T-helper 17 cell (primary cell): ENCODE measurements at regions not wholly inside any gene's neighbourhood (a gene's known extent, or its start where the extent isn't known, plus 50 kb on each side); places are given as distances from the start of the nearest gene placed in this dataset.

Source experiments
- ATAC-seq: fragments of 150-1000 bp; cut with Tn5 transposase; 2 replicates; pipeline ENCODE4 v1.10.0; 2021; ENCODE audit warnings: mild to moderate bottlenecking, moderate library complexity
- DNase-seq, 3 donors: peaks; one replicate each; pipeline versions ENCODE4 v3.0.0 to v3.0.0-alpha.2; 2020 to 2021
- H3K9me3 ChIP-seq: one replicate; pipeline ENCODE4 v1.7.0; 2013; ENCODE audit warnings: low read length, mild to moderate bottlenecking; ENCODE audit not compliant: control insufficient read depth, poor library complexity, severe bottlenecking
- H3K27ac Mint-ChIP-seq: one replicate; pipeline ENCODE4 v1.8.0; 2022; ENCODE audit warnings: mild to moderate bottlenecking, moderate library complexity, mixed read lengths
- H3K27me3 Mint-ChIP-seq: one replicate; pipeline ENCODE4 v1.8.0; 2022; ENCODE audit warnings: mixed read lengths
- H3K36me3 Mint-ChIP-seq: one replicate; pipeline ENCODE4 v1.8.0; 2022; ENCODE audit warnings: low read depth, mixed read lengths
- H3K4me1 Mint-ChIP-seq: one replicate; pipeline ENCODE4 v1.8.0; 2022; ENCODE audit warnings: mild to moderate bottlenecking, mixed read lengths
- H3K4me3 Mint-ChIP-seq: one replicate; pipeline ENCODE4 v1.8.0; 2022; ENCODE audit warnings: mild to moderate bottlenecking, moderate library complexity, mixed read lengths

GRCh38 chr15:89406218-89406939, 71.8 kb upstream of the POLG start:
- DNase-seq: no peak
- Mint-ChIP-seq H3K4me3 (peak overlapping the region; percentile 47), H3K27me3 (peaks cover 98% of the 10 kb centered on the region), H3K4me1 (peaks cover 23% of the 10 kb centered on the region), H3K27ac (no peak overlapping the region), H3K36me3 (peaks cover 3% of the 10 kb centered on the region)
- no peak for ATAC-seq
- H3K9me3 ChIP-seq: no peaks in the 10 kb centered on the region

GRCh38 chr15:89405494-89405893, 70.9 kb upstream of the POLG start:
- H3K36me3 Mint-ChIP-seq: peaks cover 3% of the 10 kb centered on the region
- no peaks in the 10 kb centered on the region for H3K9me3 ChIP-seq
- peaks cover 22% of the 10 kb centered on the region for H3K4me1 Mint-ChIP-seq
- DNase-seq: no peak
- no peak overlapping the region for H3K27ac Mint-ChIP-seq
- H3K27me3 Mint-ChIP-seq: peaks cover 98% of the 10 kb centered on the region
- ATAC-seq: no peak
- H3K4me3 Mint-ChIP-seq: no peak overlapping the region

GRCh38 chr15:89404023-89404422, 69.4 kb upstream of the POLG start:
- ATAC-seq (no peak), DNase-seq (no peak)
- peaks cover 14% of the 10 kb centered on the region for H3K4me1 Mint-ChIP-seq
- H3K36me3 Mint-ChIP-seq: peaks cover 3% of the 10 kb centered on the region
- H3K9me3 ChIP-seq: no peaks in the 10 kb centered on the region
- H3K4me3 Mint-ChIP-seq: no peak overlapping the region
- H3K27ac Mint-ChIP-seq: no peak overlapping the region
- H3K27me3 Mint-ChIP-seq: peaks cover 86% of the 10 kb centered on the region

GRCh38 chr15:89402518-89402805, 67.8 kb upstream of the POLG start:
- no peaks in the 10 kb centered on the region for H3K9me3 ChIP-seq
- H3K4me1 Mint-ChIP-seq: peaks cover 4% of the 10 kb centered on the region
- no peak overlapping the region for H3K4me3 Mint-ChIP-seq
- H3K27me3 Mint-ChIP-seq: peaks cover 84% of the 10 kb centered on the region
- H3K36me3 Mint-ChIP-seq: no peaks in the 10 kb centered on the region
- ATAC-seq (no peak), DNase-seq (no peak)
- H3K27ac Mint-ChIP-seq: no peak overlapping the region

GRCh38 chr15:89401631-89402517, 67.2 kb upstream of the POLG start:
- Mint-ChIP-seq H3K27ac (peak overlapping the region; percentile 3), H3K4me1 (peaks cover 2% of the 10 kb centered on the region), H3K4me3 (peak overlapping the region; percentile 31), H3K27me3 (peaks cover 84% of the 10 kb centered on the region), H3K36me3 (peaks cover 2% of the 10 kb centered on the region)
- H3K9me3 ChIP-seq: no peaks in the 10 kb centered on the region
- DNase-seq (no peak), ATAC-seq (no peak)

- H3K4me1 Mint-ChIP-seq: no peaks in the 10 kb centered on the region
- H3K36me3 Mint-ChIP-seq: peaks cover 2% of the 10 kb centered on the region
- DNase-seq (no peak), ATAC-seq (no peak)
- H3K27ac Mint-ChIP-seq: no peak overlapping the region
- H3K9me3 ChIP-seq: no peaks in the 10 kb centered on the region
- H3K27me3 Mint-ChIP-seq: peaks cover 84% of the 10 kb centered on the region
- peak overlapping the region; percentile 78 for H3K4me3 Mint-ChIP-seq
These were observed 66.3 kb upstream of the POLG start for GRCh38 chr15:89400782-89401545.

- H3K27ac Mint-ChIP-seq: no peak overlapping the region
- H3K9me3 ChIP-seq: no peaks in the 10 kb centered on the region
- H3K36me3 Mint-ChIP-seq: peaks cover 2% of the 10 kb centered on the region
- H3K4me1 Mint-ChIP-seq: no peaks in the 10 kb centered on the region
- H3K27me3 Mint-ChIP-seq: peaks cover 84% of the 10 kb centered on the region
- ATAC-seq (no peak), DNase-seq (no peak)
- peak overlapping the region; percentile 78 for H3K4me3 Mint-ChIP-seq
These were observed 65.6 kb upstream of the POLG start for GRCh38 chr15:89400116-89400781.

GRCh38 chr15:89399238-89400115, 64.9 kb upstream of the POLG start:
- Mint-ChIP-seq H3K27me3 (peaks cover 84% of the 10 kb centered on the region), H3K27ac (no peak overlapping the region), H3K36me3 (peaks cover 2% of the 10 kb centered on the region), H3K4me3 (peak overlapping the region; percentile 66), H3K4me1 (no peaks in the 10 kb centered on the region)
- DNase-seq: no peak
- H3K9me3 ChIP-seq: no peaks in the 10 kb centered on the region
- peak; percentile 49 for ATAC-seq

- peak overlapping the region; percentile 66 for H3K4me3 Mint-ChIP-seq
- ATAC-seq (no peak), DNase-seq (no peak)
- H3K27me3 Mint-ChIP-seq: peaks cover 84% of the 10 kb centered on the region
- no peaks in the 10 kb centered on the region for H3K4me1 Mint-ChIP-seq
- no peaks in the 10 kb centered on the region for H3K9me3 ChIP-seq
- H3K36me3 Mint-ChIP-seq: peaks cover 2% of the 10 kb centered on the region
- H3K27ac Mint-ChIP-seq: no peak overlapping the region
These were observed 64.2 kb upstream of the POLG start for GRCh38 chr15:89398896-89399237.

GRCh38 chr15:89397653-89398023, 63.0 kb upstream of the POLG start:
- H3K4me1 Mint-ChIP-seq: no peaks in the 10 kb centered on the region
- ATAC-seq (no peak), DNase-seq (no peak)
- peaks cover 81% of the 10 kb centered on the region for H3K27me3 Mint-ChIP-seq
- no peaks in the 10 kb centered on the region for H3K9me3 ChIP-seq
- peaks cover 2% of the 10 kb centered on the region for H3K36me3 Mint-ChIP-seq
- H3K27ac Mint-ChIP-seq: no peak overlapping the region
- H3K4me3 Mint-ChIP-seq: no peak overlapping the region

GRCh38 chr15:89396723-89397652, 62.4 kb upstream of the POLG start:
- peaks cover 81% of the 10 kb centered on the region for H3K27me3 Mint-ChIP-seq

More at GRCh38 chr15:89396723-89397652, 62.4 kb upstream of the POLG start:
- Mint-ChIP-seq H3K36me3 (peaks cover 2% of the 10 kb centered on the region), H3K27ac (no peak overlapping the region), H3K4me1 (no peaks in the 10 kb centered on the region), H3K4me3 (no peak overlapping the region)
- no peaks in the 10 kb centered on the region for H3K9me3 ChIP-seq
- DNase-seq: no peak
- ATAC-seq: no peak
